ENCODE measurements at regions not wholly inside any gene's neighbourhood (a gene's known extent, or its start where the extent isn't known, plus 50 kb on each side); places are given as distances from the start of the nearest gene placed in this dataset.

DNA sequence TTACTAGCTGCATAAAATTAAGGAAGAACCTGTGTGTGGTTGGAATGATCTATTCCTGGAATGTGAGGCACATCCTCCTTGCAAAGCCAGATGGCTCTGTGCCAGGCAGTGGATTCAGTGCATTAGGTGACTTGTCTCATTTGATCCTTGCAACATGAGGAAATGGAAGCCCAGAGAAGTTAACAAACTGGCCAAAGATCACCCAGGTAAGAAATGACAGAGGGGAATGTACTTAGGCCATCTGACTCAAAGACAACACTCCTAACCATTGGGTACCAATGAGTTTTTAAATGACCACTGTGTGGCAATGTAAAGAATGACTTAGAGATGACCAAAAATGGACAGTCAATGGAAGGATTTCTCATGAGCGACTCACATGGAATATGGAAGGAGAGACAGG is 114.2 kb upstream of the RXFP2 start:
- Mint-ChIP-seq H3K4me1 (no peaks in the 10 kb centered on the region), H3K36me3 (no peaks in the 10 kb centered on the region), H3K27ac (no peak overlapping the region), H3K9me3 (no peaks in the 10 kb centered on the region), H3K27me3 (peaks cover 5% of the 10 kb centered on the region), H3K4me3 (no peak overlapping the region)
- DNase-seq (ENCODE audit: low spot score in 2 of 2) (no peak), ATAC-seq (ENCODE audit: low read depth) (no peak)

DNA sequence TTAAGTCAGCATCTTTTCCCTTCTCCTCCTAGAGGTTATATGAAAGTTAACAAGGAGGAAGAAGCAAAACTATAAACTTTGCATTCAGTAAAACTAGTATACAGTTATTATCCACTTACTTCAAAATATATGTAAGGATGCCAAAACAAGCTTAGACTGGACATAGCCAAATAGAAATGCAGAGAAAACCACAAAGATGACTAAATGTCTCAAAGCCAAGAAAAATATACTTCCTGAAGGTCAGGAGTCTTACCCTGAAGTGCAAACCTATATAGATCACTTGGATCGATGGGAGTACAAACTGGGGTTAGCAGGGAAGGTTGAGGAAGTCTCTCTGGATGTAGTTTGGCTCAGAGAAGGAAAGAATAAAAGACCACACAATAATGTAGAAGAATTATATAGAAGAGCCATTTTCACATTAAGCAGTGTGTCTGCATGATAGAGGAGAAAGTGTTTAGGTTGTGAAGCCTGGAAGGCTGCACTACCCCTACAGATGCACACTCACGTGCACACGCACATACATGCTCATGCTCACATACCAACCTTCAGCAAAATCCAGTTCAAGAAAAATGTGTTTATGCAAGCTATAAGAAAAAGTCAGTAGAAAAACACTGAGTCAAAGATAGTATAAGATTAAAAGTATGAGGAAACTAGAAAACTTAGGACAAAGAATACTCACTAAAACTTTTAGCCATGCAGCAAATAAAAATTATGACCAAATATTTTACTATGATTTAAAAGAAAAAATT is 112.1 kb upstream of the RXFP2 start:
- no peak overlapping the region for H3K4me3 Mint-ChIP-seq
- peaks cover 2% of the 10 kb centered on the region for H3K9me3 Mint-ChIP-seq
- no peak for ATAC-seq (ENCODE audit: low read depth)

GRCh38 chr13:31629085-31629780 is 110.1 kb upstream of the RXFP2 start:
- DNase-seq (ENCODE audit: low spot score in 2 of 2) (no peak), ATAC-seq (ENCODE audit: low read depth) (no peak)
- Mint-ChIP-seq H3K36me3 (no peaks in the 10 kb centered on the region), H3K27me3 (peaks cover 1% of the 10 kb centered on the region), H3K4me3 (no peak overlapping the region), H3K9me3 (peaks cover 8% of the 10 kb centered on the region), H3K27ac (no peak overlapping the region), H3K4me1 (no peaks in the 10 kb centered on the region)

More for the DNA sequence above, 112.1 kb upstream of the RXFP2 start:
- Mint-ChIP-seq H3K36me3 (no peaks in the 10 kb centered on the region), H3K27me3 (peaks cover 5% of the 10 kb centered on the region), H3K4me1 (no peaks in the 10 kb centered on the region), H3K27ac (no peak overlapping the region)
- DNase-seq (ENCODE audit: low spot score in 2 of 2) = no peak

- Mint-ChIP-seq H3K27ac (no peak overlapping the region), H3K36me3 (no peaks in the 10 kb centered on the region), H3K9me3 (peaks cover 12% of the 10 kb centered on the region), H3K27me3 (no peaks in the 10 kb centered on the region), H3K4me1 (no peaks in the 10 kb centered on the region), H3K4me3 (no peak overlapping the region)
- DNase-seq (ENCODE audit: low spot score in 2 of 2) = no peak
- ATAC-seq (ENCODE audit: low read depth) = no peak
These were observed 108.3 kb upstream of the RXFP2 start for GRCh38 chr13:31631071-31631470.

- ATAC-seq (ENCODE audit: low read depth) = no peak
- no peaks in the 10 kb centered on the region for H3K36me3 Mint-ChIP-seq
- no peaks in the 10 kb centered on the region for H3K4me1 Mint-ChIP-seq
- H3K9me3 Mint-ChIP-seq = peaks cover 12% of the 10 kb centered on the region
- no peak overlapping the region for H3K4me3 Mint-ChIP-seq
- no peaks in the 10 kb centered on the region for H3K27me3 Mint-ChIP-seq
- no peak overlapping the region for H3K27ac Mint-ChIP-seq
- no peak for DNase-seq (ENCODE audit: low spot score in 2 of 2)
These were observed 107.6 kb upstream of the RXFP2 start for GRCh38 chr13:31631746-31632145.

GRCh38 chr13:31638577-31638976 is 100.7 kb upstream of the RXFP2 start:
- no peaks in the 10 kb centered on the region for H3K4me1 Mint-ChIP-seq
- ATAC-seq (ENCODE audit: low read depth) (no peak), DNase-seq (ENCODE audit: low spot score in 2 of 2) (no peak)
- no peak overlapping the region for H3K4me3 Mint-ChIP-seq
- H3K36me3 Mint-ChIP-seq = peaks cover 3% of the 10 kb centered on the region
- H3K9me3 Mint-ChIP-seq = peaks cover 11% of the 10 kb centered on the region
- H3K27ac Mint-ChIP-seq = no peak overlapping the region
- H3K27me3 Mint-ChIP-seq = peaks cover 2% of the 10 kb centered on the region

DNA sequence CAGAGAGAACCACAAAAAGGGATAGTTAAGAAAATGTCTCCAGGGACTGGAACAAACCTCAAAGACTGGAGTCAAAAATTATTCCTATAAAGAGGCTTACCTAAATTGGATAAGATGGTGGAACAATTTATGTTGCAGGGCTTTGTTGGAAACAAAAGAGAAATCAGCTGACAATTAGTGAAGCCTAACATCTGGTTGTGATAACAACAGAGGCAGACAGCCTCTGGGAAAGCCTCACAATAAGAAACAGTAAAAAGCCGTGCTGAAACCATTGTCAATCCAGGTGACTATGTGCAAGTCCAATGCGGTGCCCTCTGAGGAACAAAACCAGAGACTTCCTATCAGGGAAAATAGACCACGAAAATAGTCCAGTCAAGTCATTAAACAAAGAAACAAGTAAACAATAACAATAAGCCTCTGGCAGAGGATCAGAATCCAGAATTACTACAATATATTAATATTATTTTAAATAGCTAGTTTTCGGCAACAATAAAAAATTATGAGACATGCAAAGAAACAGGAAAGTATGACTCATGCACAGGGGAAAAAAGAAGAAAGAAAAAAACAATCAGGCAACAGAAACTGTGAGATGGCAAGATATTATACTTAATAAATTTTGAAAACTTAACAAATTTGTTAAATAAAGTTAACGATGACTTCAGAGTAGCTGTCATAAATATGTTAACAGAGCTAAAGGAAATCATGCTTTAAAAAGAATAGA is 99.7 kb upstream of the RXFP2 start:
- H3K4me3 Mint-ChIP-seq = no peak overlapping the region
- no peaks in the 10 kb centered on the region for H3K4me1 Mint-ChIP-seq
- peaks cover 6% of the 10 kb centered on the region for H3K9me3 Mint-ChIP-seq
- H3K27me3 Mint-ChIP-seq = peaks cover 2% of the 10 kb centered on the region
- DNase-seq (ENCODE audit: low spot score in 2 of 2) = no peak
- H3K36me3 Mint-ChIP-seq = peaks cover 3% of the 10 kb centered on the region
- ATAC-seq (ENCODE audit: low read depth) = no peak
- H3K27ac Mint-ChIP-seq = no peak overlapping the region

DNA sequence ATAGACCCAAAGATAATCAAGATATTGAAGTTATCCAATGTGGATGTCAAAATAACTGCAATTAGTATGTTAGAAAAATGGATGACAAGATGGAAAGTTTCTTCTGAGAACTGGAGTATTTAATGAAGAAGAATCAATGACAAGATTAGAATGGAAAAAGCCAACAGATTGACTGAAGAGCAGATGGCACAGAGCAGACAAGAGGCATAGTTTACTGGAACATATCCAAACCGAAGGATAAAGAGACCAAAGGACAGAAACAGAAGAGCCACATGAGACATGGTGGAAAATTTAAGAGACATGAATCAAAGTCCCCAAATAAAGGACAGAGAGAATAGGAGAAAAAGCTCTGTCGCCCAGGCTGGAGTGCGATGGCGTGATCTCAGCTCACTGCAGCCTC is 89.6 kb upstream of the RXFP2 start:
- no peak overlapping the region for H3K4me3 Mint-ChIP-seq
- no peak overlapping the region for H3K27ac Mint-ChIP-seq
- H3K27me3 Mint-ChIP-seq = no peaks in the 10 kb centered on the region
- H3K9me3 Mint-ChIP-seq = no peaks in the 10 kb centered on the region
- DNase-seq (ENCODE audit: low spot score in 2 of 2) (no peak), ATAC-seq (ENCODE audit: low read depth) (no peak)
- H3K36me3 Mint-ChIP-seq = no peaks in the 10 kb centered on the region
- H3K4me1 Mint-ChIP-seq = no peaks in the 10 kb centered on the region

- H3K9me3 Mint-ChIP-seq = peaks cover 3% of the 10 kb centered on the region
- H3K4me1 Mint-ChIP-seq = no peaks in the 10 kb centered on the region
- H3K36me3 Mint-ChIP-seq = no peaks in the 10 kb centered on the region
- H3K4me3 Mint-ChIP-seq = no peak overlapping the region
- H3K27me3 Mint-ChIP-seq = no peaks in the 10 kb centered on the region
- H3K27ac Mint-ChIP-seq = no peak overlapping the region
- ATAC-seq (ENCODE audit: low read depth) (no peak), DNase-seq (ENCODE audit: low spot score in 2 of 2) (no peak)
These were observed 85.6 kb upstream of the RXFP2 start for GRCh38 chr13:31653730-31654129.

DNA sequence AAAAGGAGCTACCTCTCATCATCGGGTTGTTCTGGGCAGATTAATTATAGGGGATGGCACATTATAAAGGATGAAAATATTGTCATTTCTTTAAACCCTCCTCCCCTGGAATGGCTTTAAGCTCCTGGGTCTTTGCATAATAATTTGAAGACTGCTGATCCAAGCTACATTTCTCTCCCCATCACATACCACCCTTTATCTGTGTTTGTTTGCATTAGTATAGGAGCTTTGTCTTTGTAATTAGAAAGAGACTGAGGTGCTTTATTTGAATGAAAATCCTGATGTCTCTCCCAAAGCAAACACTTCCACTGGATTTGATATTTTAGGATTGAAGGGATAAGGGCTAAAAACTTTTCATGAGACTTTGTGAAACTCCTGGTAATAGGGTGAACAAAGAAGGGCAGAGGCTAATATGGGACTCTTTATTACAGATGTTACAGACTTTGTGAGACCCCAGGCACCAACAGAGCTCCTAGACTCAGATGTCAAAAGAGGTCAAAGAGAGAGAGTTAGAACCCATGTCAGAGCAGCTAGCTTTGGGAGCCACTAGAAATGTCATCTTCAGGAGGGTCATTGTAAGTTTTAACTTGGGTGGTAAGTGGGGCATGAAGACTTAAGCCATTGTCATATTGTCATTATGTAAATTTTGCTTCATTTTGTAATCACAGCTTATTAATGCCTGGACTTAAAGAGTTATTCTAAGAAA is 75.3 kb upstream of the RXFP2 start:
- H3K9me3 Mint-ChIP-seq = peaks cover 6% of the 10 kb centered on the region
- ATAC-seq (ENCODE audit: low read depth) (no peak), DNase-seq (ENCODE audit: low spot score in 2 of 2) (no peak)
- no peaks in the 10 kb centered on the region for H3K36me3 Mint-ChIP-seq
- no peak overlapping the region for H3K27ac Mint-ChIP-seq
- no peaks in the 10 kb centered on the region for H3K27me3 Mint-ChIP-seq
- no peak overlapping the region for H3K4me3 Mint-ChIP-seq
- no peaks in the 10 kb centered on the region for H3K4me1 Mint-ChIP-seq

DNA sequence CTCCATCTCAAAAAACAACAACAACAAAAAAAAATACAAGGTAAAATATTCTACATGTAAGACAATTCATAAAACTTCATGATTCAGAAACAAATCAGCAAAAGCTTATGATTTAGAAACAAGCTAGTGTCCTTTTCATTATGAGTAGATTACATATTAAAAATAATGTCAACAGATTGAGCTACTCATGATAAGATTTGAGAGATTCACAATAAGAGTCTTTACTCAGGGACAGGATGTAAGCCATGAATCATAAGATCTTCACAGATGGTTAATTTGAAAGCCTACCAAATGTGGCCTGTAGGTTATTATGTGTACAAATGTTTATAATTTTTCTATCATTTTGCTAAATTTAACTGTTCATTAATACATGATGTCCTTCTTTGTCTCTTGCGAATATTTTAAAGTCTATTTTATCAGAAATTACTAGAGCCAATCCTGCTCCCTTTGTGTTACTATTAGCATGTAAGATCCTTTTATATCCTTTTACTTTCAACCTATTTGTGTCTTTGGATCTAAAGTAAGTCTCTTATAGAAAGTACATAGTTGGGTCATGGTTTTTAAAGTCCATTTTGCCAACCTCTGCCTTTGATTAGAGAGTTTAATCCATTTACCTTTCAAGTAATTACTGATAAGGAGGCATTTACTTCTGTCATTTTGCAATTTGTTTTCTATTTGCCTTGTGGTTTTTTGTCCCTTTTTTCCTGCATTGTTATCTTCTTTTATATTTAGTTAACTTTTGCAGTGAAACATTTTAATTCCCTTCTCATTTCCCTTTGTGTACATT is 68.3 kb upstream of the RXFP2 start:
- H3K4me3 Mint-ChIP-seq = no peak overlapping the region
- no peaks in the 10 kb centered on the region for H3K4me1 Mint-ChIP-seq
- H3K27me3 Mint-ChIP-seq = peaks cover 2% of the 10 kb centered on the region
- DNase-seq (ENCODE audit: low spot score in 2 of 2) (no peak), ATAC-seq (ENCODE audit: low read depth) (no peak)
- no peak overlapping the region for H3K27ac Mint-ChIP-seq
- H3K36me3 Mint-ChIP-seq = no peaks in the 10 kb centered on the region
- peaks cover 4% of the 10 kb centered on the region for H3K9me3 Mint-ChIP-seq

DNA sequence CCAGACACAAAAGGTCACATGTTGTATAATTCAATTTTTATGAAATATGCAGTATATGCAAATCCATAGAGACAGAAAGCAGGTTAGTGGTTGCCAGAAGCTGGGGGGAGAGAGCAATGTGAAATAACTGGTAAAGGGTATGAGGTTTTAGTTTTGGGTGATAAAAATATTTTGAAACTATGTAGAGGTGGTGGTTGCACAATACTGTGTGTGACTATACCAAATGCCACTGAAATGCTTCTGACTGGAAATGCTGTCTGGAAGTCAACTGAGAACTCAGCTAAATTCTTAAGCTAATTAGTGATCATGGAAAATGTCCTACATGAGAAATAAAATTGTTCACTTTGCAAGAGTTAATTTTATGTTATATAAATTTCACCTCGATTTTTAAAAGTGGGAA is 65.3 kb upstream of the RXFP2 start:
- DNase-seq (ENCODE audit: low spot score in 2 of 2) = no peak
- no peaks in the 10 kb centered on the region for H3K36me3 Mint-ChIP-seq
- no peak overlapping the region for H3K4me3 Mint-ChIP-seq
- no peak overlapping the region for H3K27ac Mint-ChIP-seq
- H3K27me3 Mint-ChIP-seq = peaks cover 2% of the 10 kb centered on the region
- peaks cover 2% of the 10 kb centered on the region for H3K9me3 Mint-ChIP-seq
- no peaks in the 10 kb centered on the region for H3K4me1 Mint-ChIP-seq
- no peak for ATAC-seq (ENCODE audit: low read depth)

DNA sequence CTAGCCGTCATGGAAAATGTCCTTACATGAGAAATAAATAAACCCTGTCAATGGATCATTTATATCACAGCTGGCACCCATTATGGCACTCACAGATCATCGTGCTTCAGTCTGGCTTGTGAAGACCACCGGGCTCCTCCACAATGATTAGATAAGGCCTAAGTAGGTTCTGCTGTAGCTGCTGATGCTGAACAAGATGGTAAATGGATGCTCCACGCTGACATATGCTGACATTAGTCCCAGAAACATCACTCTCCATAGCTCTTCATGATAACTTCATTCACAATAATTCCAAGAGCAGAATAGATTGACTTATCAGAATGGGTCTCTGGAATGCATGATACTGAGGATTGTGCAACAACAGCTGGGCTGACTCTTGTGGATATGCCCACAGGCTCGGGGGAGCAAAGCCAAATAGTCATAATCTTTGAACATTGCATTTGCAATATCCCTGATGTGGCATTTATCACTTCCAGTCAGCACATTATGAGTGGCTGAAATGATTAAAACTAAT is 63.8 kb upstream of the RXFP2 start:
- H3K4me3 Mint-ChIP-seq = no peak overlapping the region
- peaks cover 4% of the 10 kb centered on the region for H3K9me3 Mint-ChIP-seq
- no peak for ATAC-seq (ENCODE audit: low read depth)
- H3K36me3 Mint-ChIP-seq = no peaks in the 10 kb centered on the region
- no peak for DNase-seq (ENCODE audit: low spot score in 2 of 2)
- no peaks in the 10 kb centered on the region for H3K4me1 Mint-ChIP-seq
- H3K27ac Mint-ChIP-seq = no peak overlapping the region
- peaks cover 2% of the 10 kb centered on the region for H3K27me3 Mint-ChIP-seq
